OCI-LY1 (cell line): ENCODE measurements at regions not wholly inside any gene's neighbourhood (a gene's known extent, or its start where the extent isn't known, plus 50 kb on each side); places are given as distances from the start of the nearest gene placed in this dataset.

Experiments
- CTCF ChIP-seq: fragments of 200-600 bp; sonication (generic), shearing (Covaris generic); IDR thresholded peaks from 2 replicates; pipeline ENCODE4 v1.5.1; 2017; ENCODE audit warnings: mild to moderate bottlenecking, antibody characterized with exemption, low read length, moderate library complexity, mixed read lengths
- EZH2 ChIP-seq: fragments of 200-600 bp; sonication (generic), shearing (Covaris generic); IDR thresholded peaks from 2 replicates; pipeline ENCODE4 v1.8.0; 2017; ENCODE audit warnings: borderline replicate concordance, mixed run types, mild to moderate bottlenecking, antibody characterized with exemption, low read length, moderate library complexity, mixed read lengths

DNA sequence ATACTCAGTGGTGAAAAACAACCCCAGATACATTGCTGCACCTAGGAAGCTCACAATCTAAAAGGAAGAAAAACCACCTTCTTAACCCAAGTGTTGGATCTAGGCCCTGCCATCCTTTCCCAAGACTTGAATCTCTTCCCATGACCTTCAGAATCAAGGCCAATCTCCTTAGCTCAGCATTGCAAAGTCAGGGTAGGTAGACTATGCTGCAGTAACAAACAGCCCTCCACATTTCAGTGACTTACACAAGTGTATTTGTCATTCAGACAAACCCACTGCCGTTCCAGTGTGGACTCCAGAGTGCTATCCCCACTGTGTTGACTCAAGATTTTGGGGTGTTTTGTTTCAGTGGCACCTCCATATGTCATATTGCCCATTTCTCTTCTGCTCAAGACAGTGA, 278.4 kb downstream of the UACA start:
- TF ChIP-seq CTCF, result no peak
- TF ChIP-seq EZH2, result no peak
